ENCODE measurements at regions not wholly inside any gene's neighbourhood (a gene's known extent, or its start where the extent isn't known, plus 50 kb on each side); places are given as distances from the start of the nearest gene placed in this dataset.
A peak's percentile ranks its signal among the peaks of the same experiment; 100 is the strongest.

DNA sequence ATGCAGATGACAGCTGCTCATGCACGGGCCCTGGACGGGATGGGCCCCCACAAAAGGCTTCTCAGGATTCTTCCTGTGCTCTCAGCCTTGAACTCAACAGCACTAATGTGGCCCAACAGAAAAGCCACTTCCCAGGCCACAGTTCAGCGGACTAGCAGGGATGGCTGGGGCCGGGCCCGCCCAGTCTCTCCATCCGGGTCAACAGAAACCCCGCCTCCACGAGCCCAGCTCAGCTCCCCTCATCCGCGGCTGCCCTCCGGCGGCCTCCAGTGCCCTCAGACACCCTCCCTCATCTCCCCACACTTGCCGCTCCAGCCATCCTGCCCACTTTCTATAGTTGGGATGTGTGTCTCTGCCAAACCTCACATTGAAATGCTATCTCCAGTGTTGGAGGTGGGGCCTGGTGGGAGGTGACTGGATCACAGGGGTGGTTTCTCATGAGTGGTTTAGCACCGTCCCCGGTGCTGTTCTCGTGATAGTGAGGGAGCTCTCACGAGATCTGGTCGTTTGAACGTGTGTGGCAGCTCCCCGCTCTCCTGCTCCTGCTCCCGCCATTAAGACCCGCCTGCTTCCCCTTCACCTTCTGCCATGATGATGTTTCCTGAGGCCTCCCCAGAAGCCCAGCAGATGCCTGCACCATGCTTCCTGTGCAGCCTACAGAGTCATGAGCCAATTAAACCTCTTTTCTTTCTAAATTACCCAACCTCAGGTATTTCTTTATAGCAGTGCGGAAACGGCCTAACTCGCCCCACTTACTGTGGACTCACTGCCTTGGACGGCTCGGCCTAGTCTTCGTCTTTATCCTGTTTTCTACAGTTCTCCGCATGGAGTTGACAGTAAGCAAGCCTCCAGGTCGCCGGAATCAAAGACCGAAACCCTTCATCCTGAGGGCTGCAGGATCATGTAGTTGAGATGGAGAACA lies 169.9 kb upstream of the RNF32 start:
- TF ChIP-seq ELF4 (IDR thresholded peaks at IDR 0.05), result no peak
- no peak for TF ChIP-seq TARDBP (IDR thresholded peaks at IDR 0.05)
- no peak for TF ChIP-seq BHLHE40 (IDR thresholded peaks at IDR 0.05; ENCODE audit: borderline replicate concordance)
- TF ChIP-seq NFRKB (IDR thresholded peaks at IDR 0.05), result no peak
- TF ChIP-seq ZNF384 (IDR thresholded peaks at IDR 0.05), result no peak
- no peak for TF ChIP-seq SP1 (IDR thresholded peaks at IDR 0.05)
- no peak for TF ChIP-seq FOXK2 (IDR thresholded peaks at IDR 0.05)
- no peak for TF ChIP-seq CTBP1 (IDR thresholded peaks at IDR 0.05; ENCODE audit: borderline replicate concordance)
- TF ChIP-seq HDGF (IDR thresholded peaks at IDR 0.05; ENCODE audit: borderline replicate concordance), result no peak
- no peak for TF ChIP-seq ARNT (IDR thresholded peaks at IDR 0.05)
- no peak for TF ChIP-seq FOXM1 (IDR thresholded peaks at IDR 0.05; ENCODE audit: borderline replicate concordance)
- ChIA-PET POLR2A (no interaction called here), CTCF (no interaction called here)
- DNase-seq (ENCODE audit: extremely low spot score), result no peak

DNA sequence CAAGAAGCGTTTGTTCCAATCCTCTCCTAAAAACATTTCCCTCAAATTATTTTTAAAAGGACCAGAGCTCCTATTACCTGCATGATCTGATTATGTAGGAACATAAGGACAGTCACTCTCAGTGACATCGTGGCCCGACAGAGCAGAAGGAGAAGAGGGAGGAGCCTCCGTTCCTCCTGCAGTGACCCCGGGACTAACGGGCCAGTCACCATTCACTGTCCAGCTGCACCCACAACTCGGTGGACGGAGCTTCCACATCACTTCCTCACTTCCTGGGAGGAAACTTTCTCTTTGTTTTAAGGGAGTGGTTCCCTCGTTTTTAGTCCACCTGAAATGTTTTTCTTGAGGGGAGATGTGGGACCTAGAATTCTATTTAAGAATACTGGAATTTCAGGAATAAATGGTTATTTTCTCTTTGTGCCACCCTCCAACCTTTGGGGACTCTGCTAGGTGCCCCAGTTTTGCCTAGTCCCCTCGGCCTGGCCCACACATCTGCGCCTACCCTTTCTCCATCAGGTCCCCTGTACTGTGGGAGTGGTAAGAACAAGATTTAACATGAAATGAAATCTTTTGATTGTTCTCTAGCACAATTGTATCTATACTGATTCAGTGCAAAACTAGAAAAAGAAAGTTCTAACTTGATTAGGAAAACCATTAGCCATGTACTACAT lies 173.5 kb upstream of the RNF32 start:
- TF ChIP-seq FOXK2 (IDR thresholded peaks at IDR 0.05) (no peak), SP1 (IDR thresholded peaks at IDR 0.05) (no peak), FOXA1 (IDR thresholded peaks at IDR 0.05) (no peak), L3MBTL2 (conservative IDR thresholded peaks at IDR 0.05) (no peak), CTBP1 (IDR thresholded peaks at IDR 0.05; ENCODE audit: borderline replicate concordance) (no peak), HDGF (IDR thresholded peaks at IDR 0.05; ENCODE audit: borderline replicate concordance) (no peak), BHLHE40 (IDR thresholded peaks at IDR 0.05; ENCODE audit: borderline replicate concordance) (no peak), LEF1 (IDR thresholded peaks at IDR 0.05; ENCODE audit: borderline replicate concordance) (no peak), ZNF384 (IDR thresholded peaks at IDR 0.05) (no peak)
- TF ChIP-seq, protein P1, sequence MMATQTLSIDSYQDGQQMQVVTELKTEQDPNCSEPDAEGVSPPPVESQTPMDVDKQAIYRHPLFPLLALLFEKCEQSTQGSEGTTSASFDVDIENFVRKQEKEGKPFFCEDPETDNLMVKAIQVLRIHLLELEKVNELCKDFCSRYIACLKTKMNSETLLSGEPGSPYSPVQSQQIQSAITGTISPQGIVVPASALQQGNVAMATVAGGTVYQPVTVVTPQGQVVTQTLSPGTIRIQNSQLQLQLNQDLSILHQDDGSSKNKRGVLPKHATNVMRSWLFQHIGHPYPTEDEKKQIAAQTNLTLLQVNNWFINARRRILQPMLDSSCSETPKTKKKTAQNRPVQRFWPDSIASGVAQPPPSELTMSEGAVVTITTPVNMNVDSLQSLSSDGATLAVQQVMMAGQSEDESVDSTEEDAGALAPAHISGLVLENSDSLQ (IDR thresholded peaks at IDR 0.05), result no peak
- ChIA-PET POLR2A (no interaction called here), CTCF (no interaction called here)
- no peak for DNase-seq (ENCODE audit: extremely low spot score)

DNA sequence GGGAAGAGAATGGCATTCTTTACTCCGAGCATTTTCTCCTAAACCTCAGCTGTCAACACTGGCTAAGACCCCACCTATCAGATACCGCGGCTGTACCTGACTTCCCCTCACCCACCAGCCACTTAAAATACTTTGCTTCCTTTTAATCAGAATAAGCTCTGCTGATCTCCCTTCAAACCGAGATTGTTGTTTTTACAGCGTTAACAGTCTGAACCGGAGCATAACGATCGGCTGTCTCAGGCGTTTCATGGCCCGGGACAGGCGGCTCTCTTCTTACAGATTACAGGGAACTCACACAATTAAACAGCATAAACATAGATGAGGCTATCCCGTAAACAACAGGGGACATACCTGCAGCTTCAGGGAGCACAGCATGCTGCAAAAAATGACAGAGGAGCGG lies 174.3 kb upstream of the RNF32 start:
- ChIA-PET CTCF (no interaction called here), POLR2A (no interaction called here)
- TF ChIP-seq SP1 (IDR thresholded peaks at IDR 0.05), result no peak
- TF ChIP-seq ARNT (IDR thresholded peaks at IDR 0.05), result no peak
- TF ChIP-seq NFRKB (IDR thresholded peaks at IDR 0.05), result no peak
- TF ChIP-seq FOXA1 (IDR thresholded peaks at IDR 0.05), result no peak
- no peak for TF ChIP-seq FOXM1 (IDR thresholded peaks at IDR 0.05; ENCODE audit: borderline replicate concordance)
- TF ChIP-seq BHLHE40 (IDR thresholded peaks at IDR 0.05; ENCODE audit: borderline replicate concordance), result no peak
- TF ChIP-seq HDGF (IDR thresholded peaks at IDR 0.05; ENCODE audit: borderline replicate concordance), result no peak
- no peak for TF ChIP-seq ZNF384 (IDR thresholded peaks at IDR 0.05)
- TF ChIP-seq, protein P1 (IDR thresholded peaks at IDR 0.05), result no peak
- TF ChIP-seq SUZ12 (IDR thresholded peaks at IDR 0.05), result no peak
- no peak for TF ChIP-seq TARDBP (IDR thresholded peaks at IDR 0.05)
- no peak for TF ChIP-seq L3MBTL2 (conservative IDR thresholded peaks at IDR 0.05)
- no peak for TF ChIP-seq LEF1 (IDR thresholded peaks at IDR 0.05; ENCODE audit: borderline replicate concordance)
- no peak for TF ChIP-seq CTBP1 (IDR thresholded peaks at IDR 0.05; ENCODE audit: borderline replicate concordance)
- TF ChIP-seq FOXK2 (IDR thresholded peaks at IDR 0.05), result no peak
- no peak for TF ChIP-seq ELF4 (IDR thresholded peaks at IDR 0.05)
- peak; percentile 37 for DNase-seq (ENCODE audit: extremely low spot score)

DNA sequence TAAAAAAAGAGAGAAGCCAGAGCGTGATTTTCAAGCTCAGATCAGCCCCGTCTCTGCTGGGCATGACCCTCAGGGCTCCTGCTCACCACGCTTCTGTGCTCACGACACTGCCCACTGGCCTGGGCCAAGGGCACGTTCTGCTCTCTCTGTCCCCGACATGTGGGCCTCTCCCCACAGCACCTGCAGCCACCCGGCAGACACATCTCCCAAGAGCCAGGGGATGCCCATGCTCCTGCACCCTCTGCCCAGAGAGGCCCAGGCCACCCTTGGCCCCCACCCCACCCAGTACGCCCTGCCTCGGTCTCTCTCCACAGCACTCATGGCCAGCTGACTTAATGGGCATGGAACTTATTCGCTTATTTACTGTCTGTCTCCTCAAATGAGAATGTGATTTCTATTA lies 175.4 kb upstream of the RNF32 start:
- TF ChIP-seq NFRKB (IDR thresholded peaks at IDR 0.05), result no peak
- no peak for DNase-seq (ENCODE audit: extremely low spot score)
- CTCF ChIA-PET, result no interaction called here
- POLR2A ChIA-PET, result no interaction called here

DNA sequence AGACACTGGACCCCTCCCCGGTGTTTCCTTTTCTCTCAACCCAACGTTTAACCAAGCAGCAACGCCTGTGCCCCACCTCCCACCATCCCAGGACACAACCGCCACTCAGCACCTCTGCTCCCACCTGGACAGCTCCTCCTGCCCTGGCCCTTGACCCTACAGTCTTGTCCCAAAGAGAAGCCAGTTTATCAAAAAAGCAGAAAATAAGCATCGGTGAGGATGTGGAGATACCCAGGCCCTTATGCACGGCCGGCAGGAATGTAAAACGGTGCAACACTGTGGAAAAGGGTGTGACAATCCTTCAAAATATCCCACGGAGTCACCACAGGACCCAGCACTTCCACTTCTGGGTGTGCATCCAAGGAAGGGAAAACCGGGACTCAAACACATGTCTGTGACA lies 176.2 kb upstream of the RNF32 start:
- TF ChIP-seq LEF1 (IDR thresholded peaks at IDR 0.05; ENCODE audit: borderline replicate concordance) (no peak), ARNT (IDR thresholded peaks at IDR 0.05) (no peak), SP1 (IDR thresholded peaks at IDR 0.05) (no peak), BHLHE40 (IDR thresholded peaks at IDR 0.05; ENCODE audit: borderline replicate concordance) (no peak), HDGF (IDR thresholded peaks at IDR 0.05; ENCODE audit: borderline replicate concordance) (no peak), ELF4 (IDR thresholded peaks at IDR 0.05) (no peak), CTBP1 (IDR thresholded peaks at IDR 0.05; ENCODE audit: borderline replicate concordance) (no peak), ZNF384 (IDR thresholded peaks at IDR 0.05) (no peak), FOXA1 (IDR thresholded peaks at IDR 0.05) (no peak), TARDBP (IDR thresholded peaks at IDR 0.05) (no peak), FOXK2 (IDR thresholded peaks at IDR 0.05) (no peak), FOXM1 (IDR thresholded peaks at IDR 0.05; ENCODE audit: borderline replicate concordance) (no peak), NFRKB (IDR thresholded peaks at IDR 0.05) (no peak), SUZ12 (IDR thresholded peaks at IDR 0.05) (no peak)
- TF ChIP-seq, protein P1 (IDR thresholded peaks at IDR 0.05), result no peak
- ChIA-PET POLR2A (no interaction called here), CTCF (no interaction called here)
- no peak for DNase-seq (ENCODE audit: extremely low spot score)

DNA sequence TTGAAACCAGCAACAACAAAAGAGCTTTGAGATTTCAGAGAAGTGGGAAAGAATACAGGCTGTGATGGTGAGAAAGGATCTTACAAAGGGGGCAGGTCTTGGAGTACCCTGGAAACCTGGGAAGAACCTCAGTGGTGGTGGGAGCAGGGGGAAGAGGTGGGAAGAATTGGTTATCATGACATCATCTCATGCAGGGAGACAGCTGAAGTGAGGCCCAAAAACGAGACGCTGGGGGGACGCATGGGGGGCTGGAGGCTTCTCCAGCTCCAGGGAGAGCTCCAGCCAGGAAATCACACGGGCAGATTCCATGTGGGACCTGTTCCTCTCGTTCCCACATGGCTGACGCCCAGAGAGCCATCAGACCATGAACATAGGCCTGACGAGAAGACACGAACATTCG lies 177.3 kb upstream of the RNF32 start:
- ChIA-PET CTCF (no interaction called here), POLR2A (no interaction called here)
- no peak for DNase-seq (ENCODE audit: extremely low spot score)
- TF ChIP-seq FOXA1 (IDR thresholded peaks at IDR 0.05), result no peak
- no peak for TF ChIP-seq NFRKB (IDR thresholded peaks at IDR 0.05)
- no peak for TF ChIP-seq CTBP1 (IDR thresholded peaks at IDR 0.05; ENCODE audit: borderline replicate concordance)
- no peak for TF ChIP-seq SP1 (IDR thresholded peaks at IDR 0.05)
- TF ChIP-seq LEF1 (IDR thresholded peaks at IDR 0.05; ENCODE audit: borderline replicate concordance), result no peak
- no peak for TF ChIP-seq ARNT (IDR thresholded peaks at IDR 0.05)
- TF ChIP-seq FOXM1 (IDR thresholded peaks at IDR 0.05; ENCODE audit: borderline replicate concordance), result no peak
- TF ChIP-seq TARDBP (IDR thresholded peaks at IDR 0.05), result no peak
- no peak for TF ChIP-seq HDGF (IDR thresholded peaks at IDR 0.05; ENCODE audit: borderline replicate concordance)
- no peak for TF ChIP-seq FOXK2 (IDR thresholded peaks at IDR 0.05)
- TF ChIP-seq, protein P1 (IDR thresholded peaks at IDR 0.05), result no peak
- no peak for TF ChIP-seq SUZ12 (IDR thresholded peaks at IDR 0.05)
- no peak for TF ChIP-seq L3MBTL2 (conservative IDR thresholded peaks at IDR 0.05)
- TF ChIP-seq ELF4 (IDR thresholded peaks at IDR 0.05), result no peak
- no peak for TF ChIP-seq BHLHE40 (IDR thresholded peaks at IDR 0.05; ENCODE audit: borderline replicate concordance)
- TF ChIP-seq ZNF384 (IDR thresholded peaks at IDR 0.05), result no peak
